Endothelial cell of umbilical vein (primary cell): ENCODE measurements at regions not wholly inside any gene's neighbourhood (a gene's known extent, or its start where the extent isn't known, plus 50 kb on each side); places are given as distances from the start of the nearest gene placed in this dataset.

ENCODE experiments used
- BruUV-seq: library from RNA; stranded (reverse); fragments of 400-500 nt; replicated peaks from 2 replicates; lab custom pipeline; 2021; lab: Mats Ljungman, UMichigan
- CTCF ChIA-PET: fragments of 300-600, 350-600 bp; sonication (Branson Sonifier 250); formaldehyde crosslinking; loops from one replicate; lab custom pipeline; 2021; ENCODE audit warnings: antibody characterized with exemption, inconsistent platforms; lab: Charles Lee
- POLR2A ChIA-PET: fragments of 300-600, 350-600 bp; sonication (Branson Sonifier 250); formaldehyde crosslinking; loops from one replicate; lab custom pipeline; 2021; ENCODE audit warnings: antibody characterized with exemption, inconsistent platforms; lab: Charles Lee
- DNase-seq: peaks from one replicate; pipeline ENCODE4 v3.0.0-alpha.2; 2011; ENCODE audit warnings: low read depth, low spot score
- FAIRE-seq: peaks from 2 replicates; lab custom pipeline; 2011; peaks lifted over from hg19 to GRCh38; lab: Jason Lieb, UNC
- H2AFZ ChIP-seq: 2 replicates; pipeline ENCODE4 v1.6.0; 2012; ENCODE audit warnings: low read depth, low read length, control low read depth, inconsistent platforms
- H3K27ac ChIP-seq: 2 replicates; pipeline ENCODE4 v1.5.1; 2011; ENCODE audit warnings: low read depth, mild to moderate bottlenecking, control low read depth, low read length, moderate library complexity; ENCODE audit not compliant: insufficient read depth
- H3K27me3 ChIP-seq, 2 experiments: 2 replicates each; pipeline versions ENCODE4 v1.6.0 to v1.6.1; 2011; ENCODE audit warnings: low read length in 2 of 2, mixed read lengths in 1 of 2; ENCODE audit not compliant: control insufficient read depth in 2 of 2, insufficient read depth in 2 of 2
- H3K36me3 ChIP-seq, 2 experiments: 2 replicates in 1 of 2; 3 replicates in 1 of 2; pipeline ENCODE4 v1.5.1; 2011; ENCODE audit warnings: low read length in 2 of 2, mild to moderate bottlenecking in 1 of 2, moderate library complexity in 1 of 2; ENCODE audit not compliant: control insufficient read depth in 2 of 2, insufficient read depth in 2 of 2; ENCODE audit errors: extremely low read depth in 1 of 2
- H3K4me1 ChIP-seq: 3 replicates; pipeline ENCODE4 v1.5.1; 2011; ENCODE audit warnings: mild to moderate bottlenecking, low read length; ENCODE audit not compliant: control insufficient read depth, insufficient read depth; ENCODE audit errors: extremely low read depth
- H3K4me2 ChIP-seq: 2 replicates; pipeline ENCODE4 v1.6.1; 2011; ENCODE audit warnings: low read length, control low read depth, mixed read lengths; ENCODE audit not compliant: insufficient read depth
- H3K4me3 ChIP-seq, 3 experiments: fragments of 200-600 bp in 1 of 3; sonication (generic), shearing (Covaris generic) in 1 of 3; replicated peaks in 1 of 3; 2 replicates each; pipeline ENCODE4 v1.5.1; 2011 to 2016; ENCODE audit warnings: control low read depth in 3 of 3, low read length in 3 of 3, mild to moderate bottlenecking in 2 of 3, inconsistent platforms in 1 of 3, low read depth in 1 of 3, moderate library complexity in 1 of 3; ENCODE audit not compliant: insufficient read depth in 1 of 3
- H3K79me2 ChIP-seq: 2 replicates; pipeline ENCODE4 v1.6.0; 2012; ENCODE audit warnings: low read length, inconsistent platforms; ENCODE audit not compliant: control insufficient read depth, insufficient read depth
- H3K9ac ChIP-seq: replicated peaks from 2 replicates; pipeline ENCODE3; 2011; ENCODE audit warnings: low read length, control low read depth; ENCODE audit not compliant: insufficient read depth; ENCODE audit errors: extremely low read depth
- H3K9me1 ChIP-seq: replicated peaks from 3 replicates; pipeline ENCODE4 v1.6.0; 2011; ENCODE audit warnings: mild to moderate bottlenecking, low read length; ENCODE audit not compliant: control insufficient read depth, insufficient read depth; ENCODE audit errors: extremely low read depth
- H3K9me3 ChIP-seq: replicated peaks from 2 replicates; pipeline ENCODE4 v1.5.1; 2012; ENCODE audit warnings: low read length, inconsistent platforms; ENCODE audit not compliant: control insufficient read depth, insufficient read depth
- H4K20me1 ChIP-seq: replicated peaks from 2 replicates; pipeline ENCODE3; 2011; ENCODE audit warnings: mild to moderate bottlenecking, low read length; ENCODE audit not compliant: control insufficient read depth, insufficient read depth; ENCODE audit errors: extremely low read depth
- EZH2 ChIP-seq: IDR thresholded peaks from 2 replicates; pipeline ENCODE4 v1.6.1; 2012; ENCODE audit warnings: borderline replicate concordance, low read depth, mild to moderate bottlenecking, moderate library complexity, low read length, inconsistent platforms; ENCODE audit not compliant: severe bottlenecking
- FOS ChIP-seq: IDR thresholded peaks from 2 replicates; pipeline ENCODE4 v1.6.1; 2011; ENCODE audit warnings: mild to moderate bottlenecking, low read length, moderate library complexity, borderline replicate concordance; ENCODE audit not compliant: insufficient read depth
- GATA2 ChIP-seq: IDR thresholded peaks from 2 replicates; pipeline ENCODE4 v1.7.0; 2011; ENCODE audit warnings: low read depth, mild to moderate bottlenecking, moderate library complexity, mixed read lengths, low read length; ENCODE audit not compliant: insufficient read length, insufficient read depth
- JUN ChIP-seq: IDR thresholded peaks from 2 replicates; pipeline ENCODE4 v1.6.1; 2011; ENCODE audit warnings: borderline replicate concordance, low read depth; ENCODE audit not compliant: insufficient read length, insufficient read depth
- MAX ChIP-seq: IDR thresholded peaks from 2 replicates; pipeline ENCODE4 v1.6.1; 2011; ENCODE audit not compliant: insufficient read depth, insufficient read length
- MYC ChIP-seq: IDR thresholded peaks from one replicate; pipeline ENCODE4 v1.6.1; 2011; ENCODE audit warnings: mild to moderate bottlenecking, low read depth, low read length
- POLR2A ChIP-seq: IDR thresholded peaks from 2 replicates; pipeline ENCODE4 v1.6.1; 2012; ENCODE audit warnings: low read depth, mild to moderate bottlenecking, control low read depth, low read length
- POLR2AphosphoS5 ChIP-seq: IDR thresholded peaks from 2 replicates; pipeline ENCODE4 v1.6.1; 2012; ENCODE audit warnings: low read depth, mild to moderate bottlenecking, control low read depth, low read length, moderate library complexity; ENCODE audit not compliant: insufficient read depth
- dilution Hi-C: fragments of 300-500 bp; cut with MboI; formaldehyde crosslinking; loops from one replicate; pipeline ENCODE4 v1.15.0; 2019; ENCODE audit warnings: low sequenced_read_pairs; ENCODE audit not compliant: extremely low pct_ligation_motif_present
- intact Hi-C: fragments of 100-400 bp; cut with micrococcal nuclease; formaldehyde crosslinking; loops from one replicate; pipeline ENCODE4 v1.10.0; 2022
- TF ChIP-seq, protein P1 (sequence below), 2 donors: IDR thresholded peaks; 1 replicate in 1 of 2; 2 replicates in 1 of 2; pipeline ENCODE4 v1.5.1; 2011; ENCODE audit warnings: low read length in 2 of 2, mild to moderate bottlenecking in 2 of 2, moderate library complexity in 2 of 2, control low read depth in 1 of 2, inconsistent platforms in 1 of 2, low read depth in 1 of 2; ENCODE audit not compliant: insufficient read depth in 1 of 2; ENCODE audit errors: extremely low read depth in 1 of 2

GRCh38 chr21:15276243-15276642 lies 211.4 kb upstream of the NRIP1 start:
- intact Hi-C loops (no loop called here), dilution Hi-C loops (no loop called here)
- no TSS peak for BruUV-seq
- no peaks in the 10 kb centered on the region for H3K9me3 ChIP-seq
- H4K20me1 ChIP-seq: no peaks in the 10 kb centered on the region
- H3K79me2 ChIP-seq: no peaks in the 10 kb centered on the region
- no peaks in the 10 kb centered on the region for H3K9me1 ChIP-seq
- no peak overlapping the region for H3K4me3 ChIP-seq
- FAIRE-seq (no peak), DNase-seq (no peak)
- ChIA-PET CTCF (interaction anchor here (0.7 kb wide), 1 partner anchor 11 kb away, joined by 3 read pairs; no protein-coding TSS in a partner anchor), POLR2A (no interaction called here)
- H3K9ac ChIP-seq: no peak overlapping the region
- TF ChIP-seq POLR2AphosphoS5 (no peak), MYC (no peak), POLR2A (no peak), GATA2 (no peak), MAX (no peak), JUN (no peak), EZH2 (no peak), FOS (no peak)
- TF ChIP-seq, protein P1, sequence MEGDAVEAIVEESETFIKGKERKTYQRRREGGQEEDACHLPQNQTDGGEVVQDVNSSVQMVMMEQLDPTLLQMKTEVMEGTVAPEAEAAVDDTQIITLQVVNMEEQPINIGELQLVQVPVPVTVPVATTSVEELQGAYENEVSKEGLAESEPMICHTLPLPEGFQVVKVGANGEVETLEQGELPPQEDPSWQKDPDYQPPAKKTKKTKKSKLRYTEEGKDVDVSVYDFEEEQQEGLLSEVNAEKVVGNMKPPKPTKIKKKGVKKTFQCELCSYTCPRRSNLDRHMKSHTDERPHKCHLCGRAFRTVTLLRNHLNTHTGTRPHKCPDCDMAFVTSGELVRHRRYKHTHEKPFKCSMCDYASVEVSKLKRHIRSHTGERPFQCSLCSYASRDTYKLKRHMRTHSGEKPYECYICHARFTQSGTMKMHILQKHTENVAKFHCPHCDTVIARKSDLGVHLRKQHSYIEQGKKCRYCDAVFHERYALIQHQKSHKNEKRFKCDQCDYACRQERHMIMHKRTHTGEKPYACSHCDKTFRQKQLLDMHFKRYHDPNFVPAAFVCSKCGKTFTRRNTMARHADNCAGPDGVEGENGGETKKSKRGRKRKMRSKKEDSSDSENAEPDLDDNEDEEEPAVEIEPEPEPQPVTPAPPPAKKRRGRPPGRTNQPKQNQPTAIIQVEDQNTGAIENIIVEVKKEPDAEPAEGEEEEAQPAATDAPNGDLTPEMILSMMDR (IDR thresholded peaks at IDR 0.05; ENCODE audit: extremely low read depth in 1 of 2, insufficient read depth in 1 of 2, low read depth in 1 of 2, low read length in 2 of 2): no peak
- H3K36me3 ChIP-seq: no peaks in the 10 kb centered on the region
- peaks cover 0 to 2% of the 10 kb centered on the region in 2 experiments for H3K27me3 ChIP-seq
- no peaks in the 10 kb centered on the region for H3K4me1 ChIP-seq
- H3K4me2 ChIP-seq: no peak overlapping the region
- no peak overlapping the region for H2AFZ ChIP-seq
- H3K27ac ChIP-seq: no peak overlapping the region
